GM12878 (cell line): ENCODE measurements at regions not wholly inside any gene's neighbourhood (a gene's known extent, or its start where the extent isn't known, plus 50 kb on each side); places are given as distances from the start of the nearest gene placed in this dataset.

Source experiments
- ATAC-seq: fragments of 200-7000 bp; cut with Tn5 transposase; 3 replicates; pipeline ENCODE4 v1.9.1; 2020; ENCODE audit warnings: mild to moderate bottlenecking, moderate library complexity
- BruUV-seq: library from RNA; stranded (reverse); fragments of 400-500 nt; replicated peaks from 2 replicates; lab custom pipeline; 2021; lab: Mats Ljungman, UMichigan
- CTCF ChIA-PET: fragments of 300-600 bp; sonication (Branson Sonifier 250); formaldehyde crosslinking; extraction: SDS; loops from one replicate; lab custom pipeline; 2021; ENCODE audit warnings: inconsistent platforms; lab: Yijun Ruan, JAX
- POLR2A ChIA-PET: fragments of 350-600 bp; formaldehyde crosslinking; extraction: SDS; loops from one replicate; lab custom pipeline; 2021; ENCODE audit warnings: inconsistent platforms; lab: Charles Lee
- RAD21 ChIA-PET: fragments of 300-600 bp; sonication (Branson Sonifier 250); formaldehyde crosslinking; loops from one replicate; lab custom pipeline; 2023; ENCODE audit warnings: antibody characterized with exemption; ENCODE audit not compliant: unreplicated experiment; lab: Charles Lee
- SMC1A ChIA-PET: fragments of 300-600 bp; sonication (Branson Sonifier 250); formaldehyde crosslinking; loops from one replicate; lab custom pipeline; 2023; ENCODE audit not compliant: unreplicated experiment, uncharacterized antibody; lab: Charles Lee
- DNase-seq: peaks from one replicate; pipeline ENCODE4 v3.0.0-alpha.2; 2011; ENCODE audit warnings: low read depth, low spot score
- FAIRE-seq: peaks from 3 replicates; lab custom pipeline; 2011; peaks lifted over from hg19 to GRCh38; lab: Jason Lieb, UNC
- H2AFZ ChIP-seq: 2 replicates; pipeline ENCODE4 v1.6.0; 2011; ENCODE audit warnings: low read depth, low read length, control low read depth; ENCODE audit not compliant: control insufficient read depth
- H3K27ac ChIP-seq: 2 replicates; pipeline ENCODE4 v1.5.1; 2011; ENCODE audit warnings: control low read depth; ENCODE audit not compliant: control insufficient read depth, insufficient read depth
- H3K27me3 ChIP-seq, 2 experiments: replicated peaks in 1 of 2; 2 replicates each; pipeline versions ENCODE4 v1.6.0 to v1.6.1; 2011; ENCODE audit warnings: low read length in 1 of 2; ENCODE audit not compliant: control insufficient read depth in 2 of 2, insufficient read depth in 2 of 2
- H3K36me3 ChIP-seq, 2 experiments: 2 replicates each; pipeline ENCODE4 v1.5.1; 2011; ENCODE audit warnings: low read length in 1 of 2; ENCODE audit not compliant: control insufficient read depth in 2 of 2, insufficient read depth in 2 of 2
- H3K4me1 ChIP-seq: 2 replicates; pipeline ENCODE4 v1.6.1; 2011; ENCODE audit warnings: mild to moderate bottlenecking, low read length, moderate library complexity, mixed read lengths; ENCODE audit not compliant: control insufficient read depth, insufficient read depth
- H3K4me2 ChIP-seq: 2 replicates; pipeline ENCODE4 v1.6.0; 2011; ENCODE audit warnings: control low read depth; ENCODE audit not compliant: control insufficient read depth, insufficient read depth
- H3K4me3 ChIP-seq: fragments of 200-600 bp; sonication (generic); 2 replicates; pipeline ENCODE4 v1.5.1; 2016
- H3K79me2 ChIP-seq: 2 replicates; pipeline ENCODE4 v1.6.0; 2011; ENCODE audit warnings: low read length; ENCODE audit not compliant: control insufficient read depth, insufficient read depth
- H3K9ac ChIP-seq: 2 replicates; pipeline ENCODE4 v1.8.0; 2011; ENCODE audit warnings: low read length, control low read depth, mixed read lengths; ENCODE audit not compliant: control insufficient read depth, insufficient read depth
- H3K9me3 ChIP-seq: replicated peaks from 3 replicates; pipeline ENCODE4 v1.5.1; 2011; ENCODE audit warnings: mild to moderate bottlenecking, low read length; ENCODE audit not compliant: control insufficient read depth, insufficient read depth
- H4K20me1 ChIP-seq: 2 replicates; pipeline ENCODE4 v1.6.0; 2011; ENCODE audit not compliant: control insufficient read depth, insufficient read depth
- CHD4 ChIP-seq: fragments of 200-600 bp; sonication (generic); IDR thresholded peaks from 2 replicates; pipeline ENCODE4 v1.6.1; 2016; ENCODE audit warnings: mild to moderate bottlenecking
- IKZF1 ChIP-seq: fragments of 450-650 bp; conservative IDR thresholded peaks from 2 replicates; pipeline ENCODE4 v1.6.1; 2017; ENCODE audit warnings: antibody characterized with exemption, mild to moderate bottlenecking
- IRF5 ChIP-seq: fragments of 450-650 bp; IDR thresholded peaks from 2 replicates; pipeline ENCODE4 v1.6.1; 2017; ENCODE audit warnings: borderline replicate concordance
- KLF5 ChIP-seq: fragments of 450-650 bp; IDR thresholded peaks from 2 replicates; pipeline ENCODE4 v1.6.1; 2014; ENCODE audit warnings: mild to moderate bottlenecking; ENCODE audit not compliant: partially characterized antibody
- MXI1 ChIP-seq: fragments of 150-350 bp; IDR thresholded peaks from 2 replicates; pipeline ENCODE4 v1.6.1; 2011; ENCODE audit warnings: low read depth, mild to moderate bottlenecking, inconsistent platforms, low read length, improper control_type of control experiment
- NBN ChIP-seq: fragments of 450-650 bp; IDR thresholded peaks from 2 replicates; pipeline ENCODE4 v1.6.1; 2016
- POLR2AphosphoS2 ChIP-seq: IDR thresholded peaks from 2 replicates; pipeline ENCODE4 v1.6.1; 2011; ENCODE audit warnings: low read depth, mild to moderate bottlenecking, low read length, improper control_type of control experiment, moderate library complexity
- SP1 ChIP-seq: IDR thresholded peaks from one replicate; pipeline ENCODE4 v1.6.1; 2011; ENCODE audit warnings: low read depth, low read length
- SRF ChIP-seq, 2 experiments: IDR thresholded peaks; 2 replicates each; pipeline ENCODE4 v1.6.1; 2011; ENCODE audit warnings: low read depth in 2 of 2, low read length in 2 of 2, mild to moderate bottlenecking in 1 of 2, moderate library complexity in 1 of 2
- ZBED1 ChIP-seq: IDR thresholded peaks from 2 replicates; pipeline ENCODE4 v1.6.1; 2016; ENCODE audit warnings: borderline replicate concordance
- ZBTB11 ChIP-seq: fragments of 450-650 bp; formaldehyde crosslinking; IDR thresholded peaks from 2 replicates; pipeline ENCODE4 v1.5.0; 2022; ENCODE audit warnings: mild to moderate bottlenecking, missing genetic modification characterization
- ZNF384 ChIP-seq: IDR thresholded peaks from 2 replicates; pipeline ENCODE4 v1.6.1; 2012; ENCODE audit warnings: low read depth, mild to moderate bottlenecking, low read length, improper control_type of control experiment, borderline replicate concordance
- ZZZ3 ChIP-seq: IDR thresholded peaks from 2 replicates; pipeline ENCODE4 v1.6.1; 2011; ENCODE audit warnings: low read depth; ENCODE audit not compliant: control insufficient read depth, insufficient read length
- WGBS: methylation state at CpG from one replicate; pipeline ENCODE4 v1.1.6; 2016; ENCODE audit warnings: low lambda C conversion rate; ENCODE audit not compliant: insufficient replicate concordance, insufficient coverage; ENCODE audit errors: missing lambda C conversion rate; 5-methylcytosine and 5-hydroxymethylcytosine counted together
- in situ Hi-C: fragments of 300-500 bp; cut with MboI; formaldehyde crosslinking; loops from 9 replicates; pipeline ENCODE4 v1.14.3; 2018; ENCODE audit warnings: mixed read lengths
- intact Hi-C: fragments of 100-400 bp; cut with micrococcal nuclease; formaldehyde crosslinking; loops from one replicate; pipeline ENCODE4 v1.14.2; 2022; ENCODE audit not compliant: unreplicated experiment

- H3K27ac ChIP-seq, result no peak overlapping the region
- ChIA-PET POLR2A (no interaction called here), RAD21 (no interaction called here), SMC1A (interaction anchor here (1.2 to 1.3 kb wide), 2 partner anchors 9 to 1885 kb away, joined by 3 to 4 read pairs; no protein-coding TSS in a partner anchor), CTCF (no interaction called here)
- H3K4me2 ChIP-seq, result no peak overlapping the region
- no peaks in the 10 kb centered on the region for H3K27me3 ChIP-seq
- intact Hi-C loops (no loop called here), in situ Hi-C loops (no loop called here)
- H3K4me1 ChIP-seq, result no peaks in the 10 kb centered on the region
- H4K20me1 ChIP-seq, result no peaks in the 10 kb centered on the region
- DNase-seq, result no peak
- no peak for FAIRE-seq
- no peak overlapping the region for H3K9ac ChIP-seq
- no peak overlapping the region for H2AFZ ChIP-seq
- no peak for ATAC-seq
- BruUV-seq, result no TSS peak
- H3K4me3 ChIP-seq, result no peak overlapping the region
- TF ChIP-seq ZZZ3 (no peak), ZBED1 (no peak)
- H3K9me3 ChIP-seq, result no peaks in the 10 kb centered on the region
- H3K79me2 ChIP-seq, result no peaks in the 10 kb centered on the region
- H3K36me3 ChIP-seq, result no peaks in the 10 kb centered on the region
These were observed 214.0 kb upstream of the DAB2 start for GRCh38 chr5:39638813-39639212.

- TF ChIP-seq SRF (IDR thresholded peaks at IDR 0.05; ENCODE audit: low read depth in 2 of 2, low read length in 2 of 2), result no peak
- TF ChIP-seq SP1, result no peak
- TF ChIP-seq ZNF384, result no peak
- no peak for TF ChIP-seq IRF5
- no peak for TF ChIP-seq KLF5
- no peak for TF ChIP-seq POLR2AphosphoS2
- TF ChIP-seq IKZF1, result no peak
- TF ChIP-seq NBN, result no peak
- TF ChIP-seq ZBTB11 (CRISPR knock-in tag), result no peak
- no peak for TF ChIP-seq CHD4
- TF ChIP-seq MXI1, result no peak
- no peaks in the 10 kb centered on the region for H4K20me1 ChIP-seq
- H3K4me1 ChIP-seq, result no peaks in the 10 kb centered on the region
- RAD21 ChIA-PET, result no interaction called here
- DNase-seq (no peak), ATAC-seq (no peak), FAIRE-seq (no peak)
- H3K9ac ChIP-seq, result no peak overlapping the region
- BruUV-seq, result no TSS peak
- no peaks in the 10 kb centered on the region for H3K36me3 ChIP-seq
- in situ Hi-C loops, result no loop called here
- H3K4me3 ChIP-seq, result no peak overlapping the region
- no peaks in the 10 kb centered on the region for H3K27me3 ChIP-seq
- H3K9me3 ChIP-seq, result no peaks in the 10 kb centered on the region
- H3K79me2 ChIP-seq, result no peaks in the 10 kb centered on the region
- WGBS, result 48% methylated on average over 4 of the region's 4 CpGs
- SMC1A ChIA-PET, result no interaction called here
- POLR2A ChIA-PET, result no interaction called here
- no peak overlapping the region for H2AFZ ChIP-seq
- no peak overlapping the region for H3K27ac ChIP-seq
- H3K4me2 ChIP-seq, result no peak overlapping the region
- intact Hi-C loops, result no loop called here
- CTCF ChIA-PET, result no interaction called here
These were observed 208.3 kb upstream of the DAB2 start for GRCh38 chr5:39633057-39633456.
